ENCODE measurements at regions not wholly inside any gene's neighbourhood (a gene's known extent, or its start where the extent isn't known, plus 50 kb on each side); places are given as distances from the start of the nearest gene placed in this dataset.

GRCh38 chr7:20479706-20480105 is 135.8 kb upstream of the ABCB5 start:
- Histone ChIP-seq H3F3A (ENCODE audit: low read length, unreplicated experiment) (no peaks in the 10 kb centered on the region), H3K4me1 (ENCODE audit: insufficient read depth, low read length) (no peaks in the 10 kb centered on the region), H3K27ac (ENCODE audit: low read length) (no peak overlapping the region), H3K4me3 (ENCODE audit: low read length) (no peak overlapping the region), H2AFZ (ENCODE audit: low read length) (no peak overlapping the region), H4K20me1 (ENCODE audit: low read length) (no peaks in the 10 kb centered on the region), H3K9ac (ENCODE audit: low read length) (no peak overlapping the region), H3K4me2 (ENCODE audit: low read length) (no peak overlapping the region), H3K9me2 (replicated peaks; ENCODE audit: low read length) (no peaks in the 10 kb centered on the region), H3K9me3 (ENCODE audit: low read length) (no peaks in the 10 kb centered on the region), H3K79me2 (ENCODE audit: low read length) (no peaks in the 10 kb centered on the region), H3K27me3 (ENCODE audit: low read length) (no peaks in the 10 kb centered on the region), H3K36me3 (ENCODE audit: low read depth, low read length) (no peaks in the 10 kb centered on the region)
- no peak for DNase-seq
- ATAC-seq = no peak
- no peak for TF ChIP-seq EZH2phosphoT487 (IDR thresholded peaks at IDR 0.05; ENCODE audit: borderline replicate concordance, low read length)
- TF ChIP-seq CTCF (conservative IDR thresholded peaks at IDR 0.05; ENCODE audit: low read depth, low read length) = no peak
- no peak for TF ChIP-seq EZH2 (IDR thresholded peaks at IDR 0.05; ENCODE audit: low read length, unreplicated experiment)
- POLR2A ChIA-PET (ENCODE audit: unreplicated experiment) = interaction anchor here (0.6 kb wide), 1 partner anchor 541 kb away, joined by 6 read pairs; no protein-coding TSS in a partner anchor
- CTCF ChIA-PET = no interaction called here
- no TSS peak for BruUV-seq (replicated peaks)
- intact Hi-C loops (cut with micrococcal nuclease) = no loop called here

- H2AFZ ChIP-seq (ENCODE audit: low read length) = no peak overlapping the region
- H3K9me2 ChIP-seq (replicated peaks; ENCODE audit: low read length) = no peaks in the 10 kb centered on the region
- no peaks in the 10 kb centered on the region for H3F3A ChIP-seq (ENCODE audit: low read length, unreplicated experiment)
- H3K4me3 ChIP-seq (ENCODE audit: low read length) = no peak overlapping the region
- ChIA-PET CTCF (no interaction called here), POLR2A (ENCODE audit: unreplicated experiment) (no interaction called here)
- H3K4me1 ChIP-seq (ENCODE audit: insufficient read depth, low read length) = no peaks in the 10 kb centered on the region
- DNase-seq = no peak
- H3K27me3 ChIP-seq (ENCODE audit: low read length) = no peaks in the 10 kb centered on the region
- intact Hi-C loops (cut with micrococcal nuclease) = no loop called here
- no peak overlapping the region for H3K27ac ChIP-seq (ENCODE audit: low read length)
- BruUV-seq (replicated peaks) = no TSS peak
- no peak overlapping the region for H3K9ac ChIP-seq (ENCODE audit: low read length)
- no peaks in the 10 kb centered on the region for H3K79me2 ChIP-seq (ENCODE audit: low read length)
- no peaks in the 10 kb centered on the region for H4K20me1 ChIP-seq (ENCODE audit: low read length)
- H3K36me3 ChIP-seq (ENCODE audit: low read depth, low read length) = no peaks in the 10 kb centered on the region; the same call in 1 of the 2 replicates
- no peaks in the 10 kb centered on the region for H3K9me3 ChIP-seq (ENCODE audit: low read length)
- TF ChIP-seq EZH2phosphoT487 (IDR thresholded peaks at IDR 0.05; ENCODE audit: borderline replicate concordance, low read length) = no peak
- TF ChIP-seq CTCF (conservative IDR thresholded peaks at IDR 0.05; ENCODE audit: low read depth, low read length) = no peak
- no peak for TF ChIP-seq EZH2 (IDR thresholded peaks at IDR 0.05; ENCODE audit: low read length, unreplicated experiment)
- H3K4me2 ChIP-seq (ENCODE audit: low read length) = no peak overlapping the region
- no peak for ATAC-seq
Measured at GRCh38 chr7:20482071-20482470, 133.4 kb upstream of the ABCB5 start.

GRCh38 chr7:20484356-20484755 is 131.1 kb upstream of the ABCB5 start:
- BruUV-seq (replicated peaks) = no TSS peak
- no peak overlapping the region for H3K27ac ChIP-seq (ENCODE audit: low read length)
- H2AFZ ChIP-seq (ENCODE audit: low read length) = no peak overlapping the region
- ATAC-seq (no peak), DNase-seq (no peak)
- H3F3A ChIP-seq (ENCODE audit: low read length, unreplicated experiment) = no peaks in the 10 kb centered on the region
- TF ChIP-seq EZH2phosphoT487 (IDR thresholded peaks at IDR 0.05; ENCODE audit: borderline replicate concordance, low read length) (no peak), CTCF (conservative IDR thresholded peaks at IDR 0.05; ENCODE audit: low read depth, low read length) (no peak), EZH2 (IDR thresholded peaks at IDR 0.05; ENCODE audit: low read length, unreplicated experiment) (no peak)
- H3K4me1 ChIP-seq (ENCODE audit: insufficient read depth, low read length) = no peaks in the 10 kb centered on the region
- H3K4me2 ChIP-seq (ENCODE audit: low read length) = no peak overlapping the region
- H3K79me2 ChIP-seq (ENCODE audit: low read length) = no peaks in the 10 kb centered on the region
- peaks cover 6% of the 10 kb centered on the region for H3K9me3 ChIP-seq (ENCODE audit: low read length)
- no peaks in the 10 kb centered on the region for H3K9me2 ChIP-seq (replicated peaks; ENCODE audit: low read length)
- intact Hi-C loops (cut with micrococcal nuclease) = no loop called here
- H3K4me3 ChIP-seq (ENCODE audit: low read length) = no peak overlapping the region
- no peaks in the 10 kb centered on the region for H3K27me3 ChIP-seq (ENCODE audit: low read length)
- CTCF ChIA-PET = no interaction called here
- H4K20me1 ChIP-seq (ENCODE audit: low read length) = no peaks in the 10 kb centered on the region
- no peak overlapping the region for H3K9ac ChIP-seq (ENCODE audit: low read length)
- no peaks in the 10 kb centered on the region; the same call in 1 of the 2 replicates for H3K36me3 ChIP-seq (ENCODE audit: low read depth, low read length)
- POLR2A ChIA-PET (ENCODE audit: unreplicated experiment) = no interaction called here
